ENCODE measurements at regions not wholly inside any gene's neighbourhood (a gene's known extent, or its start where the extent isn't known, plus 50 kb on each side); places are given as distances from the start of the nearest gene placed in this dataset.

DNA sequence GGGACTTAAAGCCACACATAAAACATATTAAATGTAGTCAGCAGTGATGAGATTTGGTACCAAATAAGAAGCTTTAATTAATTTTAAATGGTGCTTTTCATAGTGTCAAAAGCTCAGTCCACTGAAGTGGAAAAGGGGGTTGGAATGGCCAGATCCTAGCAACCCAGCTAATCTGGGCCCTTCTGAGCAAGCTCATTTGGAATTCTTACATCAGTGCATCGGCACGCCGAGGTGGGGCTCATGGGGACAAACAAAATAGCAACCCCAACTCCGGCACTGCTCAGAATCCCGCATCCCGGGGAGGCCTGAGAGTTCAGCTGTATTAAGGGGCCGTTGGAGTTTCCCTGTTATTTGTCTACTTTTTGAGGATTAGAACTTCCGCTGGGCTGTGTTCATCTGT is 526.4 kb downstream of the SOX2 start:
- H3K23ac ChIP-seq (ENCODE audit: low read length in 2 of 2), result no peak overlapping the region
- 79% methylated on average over 8 of the region's 8 CpGs for WGBS
- H2BK5ac ChIP-seq (ENCODE audit: low read depth, low read length, poor library complexity, severe bottlenecking), result no peak overlapping the region

DNA sequence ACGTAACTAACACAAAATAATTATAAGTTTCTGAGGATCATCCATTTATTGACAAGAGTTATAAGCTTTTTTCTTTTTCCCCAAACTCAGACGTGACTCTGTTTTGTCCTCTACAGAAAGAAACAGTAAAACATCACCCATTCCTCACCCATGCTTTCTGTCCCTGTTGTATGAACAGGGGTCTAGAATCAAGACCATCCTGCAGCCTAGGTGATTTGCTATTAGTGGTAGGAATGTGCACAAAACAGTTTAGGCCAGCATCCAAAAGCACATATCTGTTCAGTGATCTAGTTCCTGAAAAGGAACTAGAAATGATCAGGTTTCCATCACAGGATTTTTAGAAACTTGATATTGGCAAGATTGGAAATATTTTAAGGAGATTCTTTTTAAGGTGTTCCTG is 527.6 kb downstream of the SOX2 start:
- Histone ChIP-seq H3K27me3 (ENCODE audit: control insufficient read depth in 1 of 2, insufficient read depth in 1 of 2, low read length in 2 of 2) (no peaks in the 10 kb centered on the region), H3K4me3 (ENCODE audit: insufficient read depth in 1 of 2, low read depth in 1 of 2, low read length in 2 of 2) (no peak overlapping the region), H3K14ac (ENCODE audit: low read length in 2 of 2) (no peak overlapping the region), H3K4ac (ENCODE audit: low read depth in 1 of 2, low read length in 2 of 2) (no peak overlapping the region), H2BK5ac (ENCODE audit: low read depth, low read length, poor library complexity, severe bottlenecking) (no peak overlapping the region), H2BK12ac (ENCODE audit: low read length in 2 of 2) (no peak overlapping the region), H2AK5ac (ENCODE audit: low read length, severe bottlenecking) (no peak overlapping the region), H3K79me1 (replicated peaks; ENCODE audit: low read length, poor library complexity, severe bottlenecking) (no peaks in the 10 kb centered on the region), H4K91ac (ENCODE audit: low read length) (no peak overlapping the region), H3K4me2 (ENCODE audit: low read length, poor library complexity, severe bottlenecking) (no peak overlapping the region), H3K23ac (ENCODE audit: low read length in 2 of 2) (no peak overlapping the region), H2AFZ (ENCODE audit: low read depth, low read length) (no peak overlapping the region), H3K27ac (ENCODE audit: low read length, poor library complexity, severe bottlenecking) (no peak overlapping the region), H2BK120ac (ENCODE audit: low read depth, low read length) (no peak overlapping the region), H3K18ac (ENCODE audit: low read depth in 1 of 2, low read length in 2 of 2) (no peak overlapping the region), H3K4me1 (ENCODE audit: control insufficient read depth, insufficient read depth, low read depth, low read length) (peaks cover 3% of the 10 kb centered on the region), H4K8ac (ENCODE audit: low read length) (no peak overlapping the region), H3K36me3 (ENCODE audit: control insufficient read depth in 1 of 2, insufficient read depth in 2 of 2, low read depth in 1 of 2, low read length in 2 of 2) (no peaks in the 10 kb centered on the region), H3K9me3 (ENCODE audit: control insufficient read depth, low read length) (no peaks in the 10 kb centered on the region), H3K9ac (ENCODE audit: low read length) (no peak overlapping the region), H2BK15ac (ENCODE audit: low read depth, poor library complexity, severe bottlenecking) (no peak overlapping the region)
- WGBS, result 100% methylated on average over 2 of the region's 2 CpGs
- DNase-seq, result no peak

More for the DNA sequence above, 526.4 kb downstream of the SOX2 start:
- Histone ChIP-seq H3K4me3 (ENCODE audit: insufficient read depth in 1 of 2, low read depth in 1 of 2, low read length in 2 of 2) (no peak overlapping the region), H2BK15ac (ENCODE audit: low read depth, poor library complexity, severe bottlenecking) (no peak overlapping the region), H3K14ac (ENCODE audit: low read length in 2 of 2) (no peak overlapping the region), H3K27me3 (ENCODE audit: control insufficient read depth in 1 of 2, insufficient read depth in 1 of 2, low read length in 2 of 2) (no peaks in the 10 kb centered on the region), H4K8ac (ENCODE audit: low read length) (no peak overlapping the region), H2BK12ac (ENCODE audit: low read length in 2 of 2) (no peak overlapping the region), H2BK120ac (ENCODE audit: low read depth, low read length) (no peak overlapping the region), H2AFZ (ENCODE audit: low read depth, low read length) (no peak overlapping the region), H3K36me3 (ENCODE audit: control insufficient read depth in 1 of 2, insufficient read depth in 2 of 2, low read depth in 1 of 2, low read length in 2 of 2) (no peaks in the 10 kb centered on the region), H3K4me1 (ENCODE audit: control insufficient read depth, insufficient read depth, low read depth, low read length) (peaks cover 3% of the 10 kb centered on the region), H3K4me2 (ENCODE audit: low read length, poor library complexity, severe bottlenecking) (no peak overlapping the region), H3K79me1 (replicated peaks; ENCODE audit: low read length, poor library complexity, severe bottlenecking) (no peaks in the 10 kb centered on the region), H2AK5ac (ENCODE audit: low read length, severe bottlenecking) (no peak overlapping the region), H3K9ac (ENCODE audit: low read length) (no peak overlapping the region), H3K9me3 (ENCODE audit: control insufficient read depth, low read length) (no peaks in the 10 kb centered on the region), H3K4ac (ENCODE audit: low read depth in 1 of 2, low read length in 2 of 2) (no peak overlapping the region), H4K91ac (ENCODE audit: low read length) (no peak overlapping the region), H3K27ac (ENCODE audit: low read length, poor library complexity, severe bottlenecking) (peak overlapping the region; percentile 17), H3K18ac (ENCODE audit: low read depth in 1 of 2, low read length in 2 of 2) (no peak overlapping the region)
- DNase-seq, result no peak

DNA sequence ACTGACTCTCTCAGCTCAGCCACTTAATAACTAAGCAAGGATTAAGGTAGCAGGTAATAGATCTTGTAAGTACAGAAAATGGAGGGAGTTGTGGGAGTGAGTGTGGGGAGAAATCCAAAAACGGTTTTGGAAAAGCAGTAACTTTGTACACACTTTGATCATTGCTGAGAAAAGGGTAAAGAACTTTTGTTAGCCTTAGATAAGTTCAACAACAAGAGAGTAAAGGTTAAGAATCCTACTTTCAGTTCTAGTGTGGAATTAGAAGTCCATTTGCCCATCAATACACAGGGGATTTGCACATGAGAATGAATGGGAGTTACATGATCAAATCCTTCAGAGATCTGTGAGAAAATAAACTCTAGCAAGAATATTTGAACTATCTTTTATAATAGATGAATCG is 528.7 kb downstream of the SOX2 start:
- Histone ChIP-seq H3K14ac (ENCODE audit: low read length in 2 of 2) (no peak overlapping the region), H2BK12ac (ENCODE audit: low read length in 2 of 2) (no peak overlapping the region), H3K4me2 (ENCODE audit: low read length, poor library complexity, severe bottlenecking) (no peak overlapping the region), H2BK120ac (ENCODE audit: low read depth, low read length) (no peak overlapping the region), H4K91ac (ENCODE audit: low read length) (no peak overlapping the region), H3K27ac (ENCODE audit: low read length, poor library complexity, severe bottlenecking) (no peak overlapping the region), H3K9me3 (ENCODE audit: control insufficient read depth, low read length) (no peaks in the 10 kb centered on the region), H3K36me3 (ENCODE audit: control insufficient read depth in 1 of 2, insufficient read depth in 2 of 2, low read depth in 1 of 2, low read length in 2 of 2) (no peaks in the 10 kb centered on the region), H3K4me1 (ENCODE audit: control insufficient read depth, insufficient read depth, low read depth, low read length) (peaks cover 3% of the 10 kb centered on the region), H2BK5ac (ENCODE audit: low read depth, low read length, poor library complexity, severe bottlenecking) (no peak overlapping the region), H3K27me3 (ENCODE audit: control insufficient read depth in 1 of 2, insufficient read depth in 1 of 2, low read length in 2 of 2) (no peaks in the 10 kb centered on the region), H3K4me3 (ENCODE audit: insufficient read depth in 1 of 2, low read depth in 1 of 2, low read length in 2 of 2) (no peak overlapping the region), H3K79me1 (replicated peaks; ENCODE audit: low read length, poor library complexity, severe bottlenecking) (no peaks in the 10 kb centered on the region), H3K18ac (ENCODE audit: low read depth in 1 of 2, low read length in 2 of 2) (no peak overlapping the region), H4K8ac (ENCODE audit: low read length) (no peak overlapping the region), H3K9ac (ENCODE audit: low read length) (no peak overlapping the region), H3K23ac (ENCODE audit: low read length in 2 of 2) (no peak overlapping the region), H3K4ac (ENCODE audit: low read depth in 1 of 2, low read length in 2 of 2) (no peak overlapping the region), H2AFZ (ENCODE audit: low read depth, low read length) (no peak overlapping the region), H2AK5ac (ENCODE audit: low read length, severe bottlenecking) (no peak overlapping the region), H2BK15ac (ENCODE audit: low read depth, poor library complexity, severe bottlenecking) (no peak overlapping the region)
- 60% methylated on average over 1 of the region's 2 CpGs for WGBS
- no peak for DNase-seq

DNA sequence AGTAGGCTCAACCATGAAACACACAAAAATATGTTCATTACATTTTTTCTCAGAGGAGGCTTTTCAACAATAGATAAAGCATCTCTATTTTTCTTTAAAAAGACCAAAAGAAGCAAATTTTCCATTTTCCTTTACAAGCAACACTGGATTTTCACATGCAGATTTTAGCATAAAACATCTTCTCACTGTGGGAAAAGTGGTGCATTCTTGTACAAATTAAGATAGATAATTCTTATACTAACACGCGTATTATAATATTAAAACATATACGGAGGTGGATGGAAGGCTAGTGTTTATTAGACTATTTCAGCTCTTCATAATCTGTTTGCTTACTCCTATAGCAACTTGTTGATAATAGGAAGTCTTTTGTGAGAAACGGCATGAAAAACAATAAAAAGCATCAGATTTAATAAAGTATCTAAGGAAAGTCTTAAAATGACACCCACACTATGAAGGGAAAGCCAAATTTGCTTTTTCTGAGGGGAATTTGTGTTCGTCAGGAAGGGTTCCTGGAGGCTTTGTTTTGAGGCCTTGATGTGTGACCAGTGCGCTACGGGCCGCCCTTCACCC is 529.6 kb downstream of the SOX2 start:
- Histone ChIP-seq H4K8ac (ENCODE audit: low read length) (no peak overlapping the region), H3K9ac (ENCODE audit: low read length) (peak overlapping the region; percentile 52), H3K18ac (ENCODE audit: low read depth in 1 of 2, low read length in 2 of 2) (no peak overlapping the region), H3K79me1 (replicated peaks; ENCODE audit: low read length, poor library complexity, severe bottlenecking) (no peaks in the 10 kb centered on the region), H3K4me2 (ENCODE audit: low read length, poor library complexity, severe bottlenecking) (no peak overlapping the region), H3K9me3 (ENCODE audit: control insufficient read depth, low read length) (no peaks in the 10 kb centered on the region), H3K27ac (ENCODE audit: low read length, poor library complexity, severe bottlenecking) (no peak overlapping the region), H3K27me3 (ENCODE audit: control insufficient read depth in 1 of 2, insufficient read depth in 1 of 2, low read length in 2 of 2) (no peaks in the 10 kb centered on the region), H3K14ac (ENCODE audit: low read length in 2 of 2) (no peak overlapping the region), H3K4ac (ENCODE audit: low read depth in 1 of 2, low read length in 2 of 2) (no peak overlapping the region), H3K4me3 (ENCODE audit: insufficient read depth in 1 of 2, low read depth in 1 of 2, low read length in 2 of 2) (no peak overlapping the region), H3K4me1 (ENCODE audit: control insufficient read depth, insufficient read depth, low read depth, low read length) (peaks cover 3% of the 10 kb centered on the region), H2AK5ac (ENCODE audit: low read length, severe bottlenecking) (no peak overlapping the region), H3K23ac (ENCODE audit: low read length in 2 of 2) (no peak overlapping the region), H2BK5ac (ENCODE audit: low read depth, low read length, poor library complexity, severe bottlenecking) (no peak overlapping the region), H2AFZ (ENCODE audit: low read depth, low read length) (no peak overlapping the region), H2BK12ac (ENCODE audit: low read length in 2 of 2) (no peak overlapping the region), H4K91ac (ENCODE audit: low read length) (no peak overlapping the region), H2BK15ac (ENCODE audit: low read depth, poor library complexity, severe bottlenecking) (no peak overlapping the region), H2BK120ac (ENCODE audit: low read depth, low read length) (no peak overlapping the region), H3K36me3 (ENCODE audit: control insufficient read depth in 1 of 2, insufficient read depth in 2 of 2, low read depth in 1 of 2, low read length in 2 of 2) (no peaks in the 10 kb centered on the region)
- WGBS, result 100% methylated on average over 4 of the region's 8 CpGs
- no peak for DNase-seq
